Peyer's patch (tissue), 4 donors: ENCODE measurements at regions not wholly inside any gene's neighbourhood (a gene's known extent, or its start where the extent isn't known, plus 50 kb on each side); places are given as distances from the start of the nearest gene placed in this dataset.

Experiments used
- POLR2A ChIP-seq, 2 donors: fragments of 450-650 bp; IDR thresholded peaks; one replicate each; pipeline ENCODE4 v1.5.1; 2017; ENCODE audit warnings: antibody characterized with exemption in 2 of 2, mild to moderate bottlenecking in 2 of 2, moderate library complexity in 2 of 2
- TF ChIP-seq, protein P1 (sequence below), 6 experiments: fragments of 450-650 bp in 4 of 6; fragments of 200-600 bp in 2 of 6; sonication (generic) in 1 of 6; IDR thresholded peaks; one replicate each; pipeline ENCODE4 v1.5.1; 2017 to 2019; ENCODE audit warnings: antibody characterized with exemption in 6 of 6, mild to moderate bottlenecking in 3 of 6, moderate library complexity in 1 of 6

DNA sequence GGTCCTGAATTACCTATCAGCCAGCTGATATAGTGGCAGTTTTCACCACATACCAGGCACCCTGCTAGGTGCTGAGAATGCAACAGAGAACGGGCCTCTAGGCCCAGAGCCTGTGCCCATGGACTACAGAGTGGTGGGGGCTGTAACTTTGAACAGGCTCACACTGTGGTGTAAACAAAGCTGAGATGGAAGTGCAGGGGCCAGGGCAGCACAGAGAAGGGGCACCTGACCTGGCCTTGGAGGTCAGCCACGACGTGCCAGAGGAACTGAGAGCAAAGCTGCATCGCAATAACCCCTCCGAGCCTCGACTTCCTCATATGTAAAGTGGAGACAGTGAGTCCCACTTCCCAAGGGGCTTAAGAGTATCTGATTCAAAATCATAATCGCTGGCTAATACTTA is 105.8 kb downstream of the MAFB start:
- TF ChIP-seq, protein P1, sequence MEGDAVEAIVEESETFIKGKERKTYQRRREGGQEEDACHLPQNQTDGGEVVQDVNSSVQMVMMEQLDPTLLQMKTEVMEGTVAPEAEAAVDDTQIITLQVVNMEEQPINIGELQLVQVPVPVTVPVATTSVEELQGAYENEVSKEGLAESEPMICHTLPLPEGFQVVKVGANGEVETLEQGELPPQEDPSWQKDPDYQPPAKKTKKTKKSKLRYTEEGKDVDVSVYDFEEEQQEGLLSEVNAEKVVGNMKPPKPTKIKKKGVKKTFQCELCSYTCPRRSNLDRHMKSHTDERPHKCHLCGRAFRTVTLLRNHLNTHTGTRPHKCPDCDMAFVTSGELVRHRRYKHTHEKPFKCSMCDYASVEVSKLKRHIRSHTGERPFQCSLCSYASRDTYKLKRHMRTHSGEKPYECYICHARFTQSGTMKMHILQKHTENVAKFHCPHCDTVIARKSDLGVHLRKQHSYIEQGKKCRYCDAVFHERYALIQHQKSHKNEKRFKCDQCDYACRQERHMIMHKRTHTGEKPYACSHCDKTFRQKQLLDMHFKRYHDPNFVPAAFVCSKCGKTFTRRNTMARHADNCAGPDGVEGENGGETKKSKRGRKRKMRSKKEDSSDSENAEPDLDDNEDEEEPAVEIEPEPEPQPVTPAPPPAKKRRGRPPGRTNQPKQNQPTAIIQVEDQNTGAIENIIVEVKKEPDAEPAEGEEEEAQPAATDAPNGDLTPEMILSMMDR (IDR thresholded peaks at IDR 0.05): no peak
- no peak for TF ChIP-seq POLR2A (IDR thresholded peaks at IDR 0.05)
